Epithelial cell of proximal tubule (primary cell): ENCODE measurements at regions not wholly inside any gene's neighbourhood (a gene's known extent, or its start where the extent isn't known, plus 50 kb on each side); places are given as distances from the start of the nearest gene placed in this dataset.

ENCODE experiments used
- DNase-seq: peaks from one replicate; pipeline ENCODE4 v3.0.0-alpha.2; 2011; ENCODE audit warnings: low read depth
- H3K4me3 ChIP-seq: 2 replicates; pipeline ENCODE4 v1.5.1; 2011; ENCODE audit warnings: low read depth, mild to moderate bottlenecking, low read length
- TF ChIP-seq, protein P1 (sequence below): conservative IDR thresholded peaks from 2 replicates; pipeline ENCODE4 v1.5.1; 2012; ENCODE audit warnings: low read depth, mild to moderate bottlenecking, low read length

DNA sequence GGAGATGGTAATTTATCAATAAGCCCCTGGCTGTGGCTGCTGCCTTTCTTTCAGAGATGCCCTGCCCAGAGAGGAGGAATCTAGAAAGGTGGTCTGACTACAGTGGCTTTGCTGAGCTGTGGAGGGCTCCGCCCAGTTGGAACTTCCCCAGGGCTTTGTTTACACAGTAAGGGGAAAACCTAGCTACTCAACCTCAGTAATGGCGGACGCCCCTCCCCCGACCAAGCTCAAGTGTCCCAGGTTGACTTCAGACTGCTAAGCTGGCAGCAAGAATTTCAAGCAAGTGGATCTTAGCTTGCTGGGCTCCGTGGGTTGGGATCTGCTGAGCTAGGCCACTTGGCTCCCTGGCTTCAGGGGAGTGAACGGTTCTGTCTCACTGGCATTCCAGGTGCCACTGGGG lies 865.4 kb upstream of the ACO1 start:
- TF ChIP-seq, protein P1, sequence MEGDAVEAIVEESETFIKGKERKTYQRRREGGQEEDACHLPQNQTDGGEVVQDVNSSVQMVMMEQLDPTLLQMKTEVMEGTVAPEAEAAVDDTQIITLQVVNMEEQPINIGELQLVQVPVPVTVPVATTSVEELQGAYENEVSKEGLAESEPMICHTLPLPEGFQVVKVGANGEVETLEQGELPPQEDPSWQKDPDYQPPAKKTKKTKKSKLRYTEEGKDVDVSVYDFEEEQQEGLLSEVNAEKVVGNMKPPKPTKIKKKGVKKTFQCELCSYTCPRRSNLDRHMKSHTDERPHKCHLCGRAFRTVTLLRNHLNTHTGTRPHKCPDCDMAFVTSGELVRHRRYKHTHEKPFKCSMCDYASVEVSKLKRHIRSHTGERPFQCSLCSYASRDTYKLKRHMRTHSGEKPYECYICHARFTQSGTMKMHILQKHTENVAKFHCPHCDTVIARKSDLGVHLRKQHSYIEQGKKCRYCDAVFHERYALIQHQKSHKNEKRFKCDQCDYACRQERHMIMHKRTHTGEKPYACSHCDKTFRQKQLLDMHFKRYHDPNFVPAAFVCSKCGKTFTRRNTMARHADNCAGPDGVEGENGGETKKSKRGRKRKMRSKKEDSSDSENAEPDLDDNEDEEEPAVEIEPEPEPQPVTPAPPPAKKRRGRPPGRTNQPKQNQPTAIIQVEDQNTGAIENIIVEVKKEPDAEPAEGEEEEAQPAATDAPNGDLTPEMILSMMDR, result no peak
- DNase-seq, result no peak
- no peak overlapping the region for H3K4me3 ChIP-seq

DNA sequence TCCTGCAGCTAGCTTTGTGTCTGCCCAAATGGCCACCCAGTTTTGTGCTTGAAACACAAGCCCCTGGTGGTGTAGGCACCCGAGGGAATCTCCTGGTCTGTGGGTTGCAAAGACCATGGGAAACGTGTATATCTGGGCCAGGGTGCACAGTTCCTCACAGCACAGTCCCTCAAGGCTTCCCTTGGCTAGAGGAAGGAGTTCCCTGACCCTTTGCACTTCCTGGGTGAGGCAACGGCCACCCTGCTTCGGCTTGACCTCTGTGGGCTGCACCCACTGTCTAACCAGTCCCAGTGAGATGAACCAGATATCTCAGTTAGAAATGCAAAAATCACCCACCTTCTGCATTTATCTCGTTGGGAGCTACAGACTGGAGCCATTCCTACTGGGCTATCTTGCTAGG lies 865.0 kb upstream of the ACO1 start:
- H3K4me3 ChIP-seq, result no peak overlapping the region
- TF ChIP-seq, protein P1, result no peak
- DNase-seq, result no peak

DNA sequence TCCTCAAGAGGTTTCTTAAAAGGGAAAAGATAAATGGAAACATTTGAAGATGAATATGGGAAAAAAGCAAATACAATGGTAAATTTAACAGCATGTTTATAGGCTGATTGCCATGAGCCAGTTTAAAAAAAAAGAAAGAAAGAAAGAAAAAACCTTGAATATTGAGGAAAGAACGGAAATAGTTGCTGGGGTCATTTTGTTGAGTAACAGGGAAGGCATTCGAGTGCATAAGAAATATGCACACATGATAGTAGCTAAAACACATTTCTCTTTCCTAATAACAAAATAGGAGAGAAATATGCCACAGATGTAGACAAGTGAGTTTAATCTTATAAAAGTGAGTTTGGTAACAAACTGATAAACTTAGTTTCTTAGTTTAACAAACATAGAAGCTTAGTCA lies 864.6 kb upstream of the ACO1 start:
- no peak for DNase-seq
- no peak overlapping the region for H3K4me3 ChIP-seq
- TF ChIP-seq, protein P1, result no peak

DNA sequence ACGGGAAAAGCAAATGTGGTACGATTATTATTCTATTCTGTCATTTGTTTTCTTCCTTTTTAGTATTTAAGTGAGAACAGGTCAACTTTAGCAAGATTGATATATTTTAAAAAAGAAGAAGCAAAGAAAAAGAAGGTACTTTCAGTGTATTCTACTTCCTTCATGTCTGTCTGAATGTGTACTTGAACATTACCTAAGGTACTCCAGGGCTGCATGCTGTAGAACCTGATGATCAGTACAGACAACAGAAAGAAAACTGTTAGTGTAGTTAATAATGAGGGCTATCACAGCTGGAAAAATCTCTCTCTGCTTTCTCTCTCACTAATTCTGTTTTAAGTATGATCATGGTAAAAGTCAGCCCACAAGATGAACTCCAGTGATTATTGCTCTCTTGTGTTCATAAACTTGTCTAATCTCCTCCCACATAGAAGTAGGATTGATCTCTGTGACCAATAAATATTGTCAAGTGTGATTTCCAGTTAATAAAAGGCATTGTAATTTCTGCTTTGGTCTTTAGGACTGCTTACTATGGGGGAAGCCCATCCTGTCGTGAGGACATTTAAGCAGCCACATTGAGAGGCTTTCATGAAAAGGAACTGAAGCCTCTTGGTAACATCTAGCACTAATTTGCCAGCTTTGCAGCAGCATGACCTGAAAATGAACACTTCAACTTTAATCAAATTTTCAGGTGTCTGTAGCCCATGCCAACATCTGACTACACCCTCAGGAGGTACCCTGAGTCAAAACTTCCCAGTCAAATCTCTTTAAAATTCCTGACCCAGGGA lies 864.0 kb upstream of the ACO1 start:
- TF ChIP-seq, protein P1, result no peak
- no peak for DNase-seq
- H3K4me3 ChIP-seq, result no peak overlapping the region

DNA sequence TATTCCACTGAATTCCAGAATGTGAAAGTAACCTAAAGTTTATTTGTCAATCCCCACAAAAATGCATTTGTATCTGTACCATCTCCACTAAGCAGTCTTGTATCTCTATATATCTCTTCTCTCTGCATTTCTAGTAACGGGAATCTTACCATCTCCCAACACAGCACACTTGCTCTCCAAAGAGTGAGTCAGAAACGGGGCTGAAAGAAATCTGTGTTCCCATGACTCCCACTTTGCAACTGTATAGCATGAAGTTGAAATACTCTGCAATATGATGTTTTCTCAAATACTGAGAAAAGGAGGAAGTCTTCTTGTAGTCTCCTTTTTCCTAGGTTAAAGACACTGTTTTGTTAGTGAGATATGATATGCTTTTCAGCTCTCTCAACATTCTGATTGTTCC lies 848.8 kb upstream of the ACO1 start:
- no peak overlapping the region for H3K4me3 ChIP-seq
- TF ChIP-seq, protein P1, result no peak
- DNase-seq, result no peak

DNA sequence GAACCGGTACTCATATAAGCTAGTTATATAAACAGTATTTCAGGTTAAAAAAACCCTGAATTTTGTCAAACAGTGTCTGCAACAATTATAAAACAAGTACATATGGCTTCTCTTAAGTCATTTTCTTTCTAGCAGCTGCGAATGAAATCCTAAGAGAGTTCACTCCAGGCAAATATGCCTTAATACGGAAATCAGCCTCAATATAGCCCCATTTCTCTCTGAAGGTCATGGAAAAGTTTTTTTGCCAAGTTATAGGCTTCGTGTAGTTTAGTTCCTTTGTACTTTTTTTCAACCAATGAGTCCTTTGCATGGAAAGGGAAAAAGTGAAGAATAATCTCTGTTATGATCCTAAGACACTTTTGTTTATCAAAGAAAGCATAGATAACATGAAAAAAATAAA lies 848.0 kb upstream of the ACO1 start:
- no peak for DNase-seq
- TF ChIP-seq, protein P1, result no peak
- H3K4me3 ChIP-seq, result no peak overlapping the region

DNA sequence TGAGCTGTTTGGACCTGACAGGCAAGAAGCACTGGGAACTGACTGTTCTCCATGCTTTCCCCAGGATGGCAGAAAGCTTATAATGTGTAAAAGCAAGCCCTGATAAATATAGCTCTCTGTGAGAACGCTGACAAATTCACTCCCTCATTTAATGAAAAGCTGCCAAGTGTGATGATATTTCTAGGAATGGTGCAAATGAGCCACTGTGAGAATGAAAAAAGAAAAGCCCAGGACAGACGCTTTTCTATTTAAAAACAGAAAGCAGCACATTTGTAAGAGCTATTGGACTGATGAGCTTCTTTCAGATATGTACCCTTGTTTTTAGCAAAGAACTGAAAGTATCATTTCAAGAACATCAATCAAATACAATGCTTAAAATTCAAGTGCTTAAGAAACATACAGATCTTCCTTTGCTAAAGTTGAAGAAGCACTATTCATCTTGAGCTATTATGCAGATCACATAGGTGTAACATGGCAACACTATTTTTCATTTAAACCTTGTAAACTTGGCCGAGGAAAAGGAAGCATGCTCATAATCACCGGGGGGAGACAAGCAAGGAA lies 842.6 kb upstream of the ACO1 start:
- H3K4me3 ChIP-seq, result no peak overlapping the region
- no peak for DNase-seq
- TF ChIP-seq, protein P1, result no peak
